ENCODE measurements at regions not wholly inside any gene's neighbourhood (a gene's known extent, or its start where the extent isn't known, plus 50 kb on each side); places are given as distances from the start of the nearest gene placed in this dataset.

- Histone ChIP-seq H3K27me3 (replicated peaks; ENCODE audit: control insufficient read depth, insufficient read depth, low read length) (no peaks in the 10 kb centered on the region), H3K4me1 (no peaks in the 10 kb centered on the region), H3K4me3 (ENCODE audit: low read depth, low read length) (no peak overlapping the region), H3K9me3 (no peaks in the 10 kb centered on the region), H3K36me3 (ENCODE audit: control insufficient read depth, insufficient read depth, low read length) (no peaks in the 10 kb centered on the region)
- intact Hi-C loops (cut with micrococcal nuclease; ENCODE audit: unreplicated experiment), result no loop called here
- DNase-seq, result no peak
- Mint-ChIP-seq H3K4me1 (ENCODE audit: low read depth, unreplicated experiment) (no peaks in the 10 kb centered on the region), H3K36me3 (ENCODE audit: insufficient read depth, unreplicated experiment) (no peaks in the 10 kb centered on the region), H3K27ac (ENCODE audit: unreplicated experiment) (no peak overlapping the region), H3K9me3 (ENCODE audit: unreplicated experiment) (no peaks in the 10 kb centered on the region), H3K27me3 (ENCODE audit: insufficient read depth, unreplicated experiment) (peaks cover 5% of the 10 kb centered on the region), H3K4me3 (ENCODE audit: unreplicated experiment) (no peak overlapping the region)
- POLR2A ChIA-PET, result no interaction called here
- CTCF ChIA-PET, result no interaction called here
- no peak for TF ChIP-seq CTCF (IDR thresholded peaks at IDR 0.05; ENCODE audit: insufficient read depth in 1 of 2, low read depth in 1 of 2, low read length in 1 of 2, severe bottlenecking in 1 of 2, unreplicated experiment in 1 of 2)
- BruUV-seq (replicated peaks), result no TSS peak
Measured at GRCh38 chr7:118298771-118299170, 74.3 kb downstream of the ANKRD7 start.

GRCh38 chr7:118300177-118300576, 75.7 kb downstream of the ANKRD7 start:
- no peak for TF ChIP-seq CTCF (IDR thresholded peaks at IDR 0.05; ENCODE audit: insufficient read depth in 1 of 2, low read depth in 1 of 2, low read length in 1 of 2, severe bottlenecking in 1 of 2, unreplicated experiment in 1 of 2)
- no peaks in the 10 kb centered on the region for H3K9me3 ChIP-seq
- H3K4me1 ChIP-seq, result no peaks in the 10 kb centered on the region
- H3K36me3 ChIP-seq (ENCODE audit: control insufficient read depth, insufficient read depth, low read length), result no peaks in the 10 kb centered on the region
- CTCF ChIA-PET, result no interaction called here
- no peaks in the 10 kb centered on the region for H3K27me3 ChIP-seq (replicated peaks; ENCODE audit: control insufficient read depth, insufficient read depth, low read length)
- no TSS peak for BruUV-seq (replicated peaks)
- Mint-ChIP-seq H3K4me1 (ENCODE audit: low read depth, unreplicated experiment) (no peaks in the 10 kb centered on the region), H3K27me3 (ENCODE audit: insufficient read depth, unreplicated experiment) (peaks cover 1% of the 10 kb centered on the region), H3K36me3 (ENCODE audit: insufficient read depth, unreplicated experiment) (no peaks in the 10 kb centered on the region), H3K4me3 (ENCODE audit: unreplicated experiment) (no peak overlapping the region), H3K9me3 (ENCODE audit: unreplicated experiment) (no peaks in the 10 kb centered on the region), H3K27ac (ENCODE audit: unreplicated experiment) (no peak overlapping the region)
- DNase-seq, result no peak
- no peak overlapping the region for H3K4me3 ChIP-seq (ENCODE audit: low read depth, low read length)
- intact Hi-C loops (cut with micrococcal nuclease; ENCODE audit: unreplicated experiment), result no loop called here
- POLR2A ChIA-PET, result no interaction called here

GRCh38 chr7:118304100-118304499, 79.6 kb downstream of the ANKRD7 start:
- intact Hi-C loops (cut with micrococcal nuclease; ENCODE audit: unreplicated experiment), result no loop called here
- POLR2A ChIA-PET, result no interaction called here

More at GRCh38 chr7:118304100-118304499, 79.6 kb downstream of the ANKRD7 start:
- Histone ChIP-seq H3K4me3 (ENCODE audit: low read depth, low read length) (no peak overlapping the region), H3K27me3 (replicated peaks; ENCODE audit: control insufficient read depth, insufficient read depth, low read length) (no peaks in the 10 kb centered on the region), H3K36me3 (ENCODE audit: control insufficient read depth, insufficient read depth, low read length) (no peaks in the 10 kb centered on the region), H3K9me3 (0 out of 2 replicates have a peak, but pooled peaks cover 2% of the 10 kb centered on the region), H3K4me1 (no peaks in the 10 kb centered on the region)
- CTCF ChIA-PET, result no interaction called here
- Mint-ChIP-seq H3K9me3 (ENCODE audit: unreplicated experiment) (no peaks in the 10 kb centered on the region), H3K4me1 (ENCODE audit: low read depth, unreplicated experiment) (no peaks in the 10 kb centered on the region), H3K27ac (ENCODE audit: unreplicated experiment) (no peak overlapping the region), H3K4me3 (ENCODE audit: unreplicated experiment) (no peak overlapping the region), H3K27me3 (ENCODE audit: insufficient read depth, unreplicated experiment) (no peaks in the 10 kb centered on the region), H3K36me3 (ENCODE audit: insufficient read depth, unreplicated experiment) (no peaks in the 10 kb centered on the region)
- no peak for TF ChIP-seq CTCF (IDR thresholded peaks at IDR 0.05; ENCODE audit: insufficient read depth in 1 of 2, low read depth in 1 of 2, low read length in 1 of 2, severe bottlenecking in 1 of 2, unreplicated experiment in 1 of 2)
- DNase-seq, result no peak
- BruUV-seq (replicated peaks), result no TSS peak

All from Caco-2 (cell line).